HS-27A (cell line): ENCODE measurements at regions not wholly inside any gene's neighbourhood (a gene's known extent, or its start where the extent isn't known, plus 50 kb on each side); places are given as distances from the start of the nearest gene placed in this dataset.

Source experiments
- DNase-seq: peaks from one replicate; pipeline ENCODE4 v3.0.0-alpha.2; 2012; ENCODE audit warnings: low read depth, missing footprints

DNA sequence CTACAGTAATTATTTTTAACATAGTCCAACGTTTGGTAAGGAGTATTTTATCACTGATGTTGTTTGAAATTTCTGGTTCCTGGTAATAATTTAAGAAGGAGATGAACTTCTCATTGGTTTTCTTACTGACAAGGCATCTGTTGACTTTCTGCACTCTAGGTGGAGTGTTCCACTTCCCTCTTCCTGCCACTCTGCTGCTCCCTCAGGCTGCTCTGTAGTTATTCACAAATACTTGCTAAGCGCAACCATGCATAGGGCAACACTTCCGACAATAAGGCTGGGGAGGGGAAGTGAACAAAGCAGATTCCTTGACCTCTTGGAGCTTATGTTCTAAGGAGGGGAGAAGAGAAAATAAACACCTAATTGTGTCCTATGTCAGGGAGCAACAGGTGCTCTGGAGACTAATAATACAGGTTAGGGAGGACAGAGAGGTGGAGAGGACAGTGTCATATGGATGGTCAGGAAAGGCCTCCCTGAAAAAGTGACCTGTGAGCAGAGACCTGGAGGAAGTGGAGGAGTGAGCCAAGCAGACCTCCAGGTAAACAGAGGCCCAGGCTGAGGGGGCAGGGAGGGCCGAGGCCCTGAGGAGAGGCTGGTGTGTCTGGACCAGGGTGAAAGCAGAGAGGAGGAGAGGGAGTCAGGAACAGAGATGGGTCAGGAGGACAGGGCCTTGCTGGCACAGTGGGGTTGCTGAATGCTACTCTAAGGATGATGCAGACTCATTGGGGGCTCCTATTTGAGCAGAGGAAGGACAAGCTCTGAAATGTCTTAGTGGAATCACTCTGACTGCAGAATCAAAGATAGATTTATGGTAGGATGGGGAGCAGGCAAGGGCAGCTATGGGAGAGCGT lies 134.8 kb upstream of the SLC24A3 start:
- DNase-seq: no peak

GRCh38 chr20:19078448-19079373 lies 133.7 kb upstream of the SLC24A3 start:
- no peak for DNase-seq

DNA sequence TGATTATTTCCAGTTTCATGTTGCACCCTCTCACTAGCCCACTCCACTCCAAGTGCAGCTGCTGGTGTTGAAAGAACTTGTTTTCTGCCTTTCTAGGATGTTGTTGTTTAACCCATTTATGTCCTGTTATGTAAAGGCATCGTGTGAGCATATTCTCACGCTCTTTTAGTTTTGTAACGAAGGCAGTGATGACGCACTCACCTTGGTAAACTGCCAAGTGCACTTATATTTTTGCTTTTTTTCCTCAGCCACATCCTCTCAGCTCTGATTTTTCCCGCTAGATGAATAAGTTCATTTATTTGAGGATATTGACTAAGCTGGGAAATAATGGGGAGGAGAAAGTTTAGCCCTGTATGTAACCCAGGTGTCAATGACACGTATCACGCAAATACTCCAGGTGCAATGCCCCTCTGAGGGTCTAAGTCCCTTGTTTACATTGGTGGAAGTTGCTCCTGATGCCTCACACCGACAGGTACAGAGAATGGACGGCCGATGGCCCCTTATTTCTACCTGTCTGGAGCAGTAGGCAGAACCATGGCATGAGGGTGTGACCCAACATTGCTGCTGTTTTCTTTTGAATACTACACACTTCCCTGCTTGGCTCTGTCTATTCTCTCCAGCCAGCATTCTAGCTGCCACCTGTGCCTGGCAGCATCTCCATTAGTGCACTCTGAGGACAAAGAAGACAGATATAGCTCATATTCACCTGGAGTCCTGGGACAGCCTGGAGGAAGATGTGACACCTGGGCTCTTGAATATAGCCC lies 132.7 kb upstream of the SLC24A3 start:
- DNase-seq: peak; percentile 20

DNA sequence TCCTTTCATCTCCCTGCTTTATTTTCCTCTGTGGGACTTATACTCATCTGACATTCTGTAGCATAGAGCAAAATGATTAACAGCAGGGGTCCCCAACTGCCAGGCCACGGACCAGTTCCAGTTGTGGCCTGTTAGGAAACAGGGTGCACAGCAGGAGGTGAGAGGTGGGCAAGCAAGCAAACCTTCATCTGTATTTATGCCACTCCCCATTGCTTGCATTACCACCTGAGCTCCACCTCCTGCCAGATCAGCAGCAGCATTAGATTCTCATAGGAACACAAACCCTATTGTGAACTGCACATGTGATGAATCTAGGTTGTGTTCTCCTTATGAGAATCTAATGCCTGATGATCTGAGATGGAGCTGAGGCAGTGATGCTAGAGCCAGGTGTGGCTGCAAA lies 130.5 kb upstream of the SLC24A3 start:
- no peak for DNase-seq

DNA sequence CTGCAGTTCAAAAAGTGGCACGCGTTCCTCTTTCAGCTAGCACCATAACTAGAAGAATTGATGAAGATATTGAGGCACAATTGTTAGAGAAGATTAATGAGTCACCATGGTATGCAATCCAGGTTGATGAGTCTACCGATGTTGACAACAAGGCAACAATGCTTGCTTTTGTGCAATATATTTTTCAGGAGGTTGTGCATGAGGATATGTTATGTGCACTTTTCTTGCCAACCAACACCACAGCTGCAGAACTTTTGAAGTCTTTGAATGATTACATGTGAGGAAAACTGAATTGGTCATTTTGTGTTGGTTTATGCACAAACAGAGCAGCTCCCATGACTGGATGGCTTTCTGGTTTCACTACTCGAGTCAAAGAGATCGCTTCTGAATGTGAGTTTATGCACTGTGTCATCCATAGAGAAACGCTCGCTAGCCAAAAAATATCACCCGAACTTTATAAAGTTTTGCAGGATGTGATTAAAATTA lies 129.3 kb upstream of the SLC24A3 start:
- no peak for DNase-seq

- DNase-seq: no peak
Measured at GRCh38 chr20:19090332-19090731, 122.1 kb upstream of the SLC24A3 start.

- DNase-seq: no peak
Measured at GRCh38 chr20:19094959-19095541, 117.4 kb upstream of the SLC24A3 start.

GRCh38 chr20:19095762-19096161 lies 116.7 kb upstream of the SLC24A3 start:
- DNase-seq: no peak

DNA sequence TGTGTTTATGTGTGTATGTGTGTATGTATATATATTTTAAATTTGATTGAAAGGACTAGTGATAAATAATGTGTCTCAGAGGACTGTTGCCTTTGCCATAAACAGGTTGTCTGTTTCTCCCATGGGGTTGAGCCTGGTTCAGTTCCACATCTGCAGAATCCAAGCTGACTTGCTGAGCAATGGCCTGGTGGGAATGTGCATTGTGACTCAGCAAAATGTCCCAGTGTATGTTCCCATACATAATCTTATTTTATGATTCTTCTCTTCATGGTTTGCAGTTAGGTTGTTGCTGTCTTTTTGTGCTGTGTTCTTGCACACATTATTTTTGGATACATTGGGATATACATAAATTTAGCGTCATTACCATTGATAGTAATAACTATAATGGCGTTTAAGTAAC lies 115.6 kb upstream of the SLC24A3 start:
- no peak for DNase-seq

DNA sequence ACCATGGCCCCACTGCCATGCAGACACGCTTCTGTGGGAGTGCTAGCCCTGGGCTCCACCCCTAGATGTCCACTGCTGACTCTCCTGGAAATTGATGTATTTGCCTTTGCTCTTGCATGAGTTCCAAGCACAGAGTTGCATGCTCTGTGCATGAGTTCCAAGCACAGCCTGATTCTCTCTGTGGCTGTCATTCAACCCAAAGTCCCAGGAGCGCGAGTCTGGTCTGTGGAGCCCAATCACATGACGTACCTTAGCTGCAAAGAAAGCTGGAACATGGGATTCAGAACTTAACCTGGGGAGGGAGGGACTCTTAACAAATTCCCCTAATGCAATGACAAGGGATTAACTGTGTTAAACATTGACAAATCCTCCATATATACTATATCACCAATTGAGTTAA lies 114.3 kb upstream of the SLC24A3 start:
- DNase-seq: no peak

DNA sequence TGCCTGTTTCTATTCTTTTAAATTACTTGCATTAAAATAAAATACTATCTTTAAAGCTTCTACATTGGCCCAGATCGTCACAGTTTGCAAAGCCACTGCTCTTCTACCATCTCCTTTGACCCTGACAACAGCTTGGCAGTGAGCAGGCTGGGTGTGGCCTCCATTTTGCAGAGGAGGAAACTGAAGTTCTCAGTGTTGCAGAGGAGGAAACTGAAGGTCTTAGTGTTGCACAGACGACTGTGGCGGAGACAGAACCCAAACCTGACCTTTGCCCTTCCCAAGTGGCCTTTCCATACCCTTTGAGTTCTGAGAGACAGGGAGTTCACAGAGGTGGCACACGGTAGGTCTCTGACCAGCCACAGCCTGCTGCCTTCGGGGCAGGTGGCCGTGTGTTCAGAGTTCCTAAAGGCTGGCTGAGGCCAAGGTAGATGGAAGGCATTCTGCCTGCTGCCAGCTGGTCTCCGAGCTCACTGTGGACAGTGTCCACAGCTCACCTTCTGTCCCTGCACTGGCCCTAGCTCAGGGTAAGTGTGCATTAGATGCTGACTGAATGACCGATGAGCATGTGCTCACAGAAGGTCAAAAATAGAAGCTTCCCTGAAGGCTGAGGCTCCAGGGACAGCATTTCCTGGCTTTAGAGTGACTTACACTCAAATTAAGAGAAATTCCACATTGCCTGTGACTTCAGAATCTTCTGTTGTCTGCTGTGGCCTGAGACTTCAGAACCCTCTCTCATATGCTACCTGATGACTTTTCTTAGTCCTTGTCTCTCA lies 113.5 kb upstream of the SLC24A3 start:
- no peak for DNase-seq

DNA sequence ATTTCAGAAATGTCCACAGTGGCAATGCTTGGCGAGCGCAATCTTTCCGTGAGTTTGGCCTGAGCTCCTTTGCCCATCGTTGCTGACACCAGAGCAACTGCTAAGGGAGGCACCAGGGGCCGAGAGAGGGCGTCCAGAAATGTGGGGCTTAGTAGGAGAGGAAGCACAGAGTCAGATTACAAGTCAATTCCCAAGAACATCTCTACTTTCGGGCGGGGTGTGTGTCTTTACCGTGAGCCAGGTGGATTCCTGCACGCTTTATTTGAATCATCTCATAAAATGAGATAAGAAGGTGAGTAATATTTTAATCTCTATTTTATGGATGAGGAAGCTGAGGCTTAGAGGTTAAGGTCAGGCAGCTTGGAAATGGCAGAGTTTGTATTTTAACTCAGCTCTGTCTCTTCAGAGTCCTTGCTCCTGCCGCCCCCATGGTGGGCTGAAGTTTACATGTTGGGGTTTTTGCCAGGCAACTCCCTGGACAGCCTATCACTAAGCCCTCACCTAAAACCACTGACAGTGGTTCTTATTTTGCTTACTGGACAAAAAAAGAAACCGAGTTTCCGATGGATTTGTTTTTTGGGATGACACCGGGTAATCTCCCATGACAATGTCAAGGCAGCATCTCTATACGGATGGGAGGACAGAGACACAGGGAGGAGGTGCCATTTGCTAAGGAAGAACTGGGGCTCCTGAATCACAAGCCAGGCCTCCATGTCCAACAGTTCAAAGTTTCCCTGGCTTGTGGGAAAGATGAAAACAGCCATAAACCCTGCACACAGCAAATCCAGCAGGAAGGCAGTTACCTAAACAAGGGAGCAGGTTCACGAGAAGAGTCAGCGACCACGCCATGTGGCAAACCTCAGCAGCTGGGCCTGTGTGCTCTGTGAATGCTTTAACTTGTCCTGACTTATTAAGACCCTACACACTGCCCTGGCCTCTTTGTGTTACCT lies 112.6 kb upstream of the SLC24A3 start:
- no peak for DNase-seq

GRCh38 chr20:19100975-19101374 lies 111.5 kb upstream of the SLC24A3 start:
- DNase-seq: no peak

- no peak for DNase-seq
Measured at GRCh38 chr20:19104186-19104585, 108.3 kb upstream of the SLC24A3 start.

DNA sequence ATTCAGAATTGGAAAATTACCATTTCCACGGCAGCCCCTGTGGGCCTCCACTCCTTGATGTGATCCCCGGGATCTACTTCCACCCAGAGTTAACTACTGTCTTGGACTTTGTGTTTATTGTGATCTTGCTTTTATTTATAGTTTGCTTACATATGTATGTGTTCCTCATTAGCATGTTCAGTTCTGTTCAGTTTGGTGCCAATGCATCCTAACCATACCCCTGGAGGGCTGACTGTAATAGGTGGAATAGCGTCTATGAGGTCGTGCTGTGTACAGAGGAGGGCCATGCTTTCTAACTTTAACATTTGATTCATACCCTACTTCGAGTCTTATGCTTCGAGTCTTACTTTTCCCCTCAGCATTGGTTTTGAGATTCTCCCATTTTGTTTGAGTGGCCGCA lies 104.3 kb upstream of the SLC24A3 start:
- no peak for DNase-seq

- DNase-seq: no peak
Measured at GRCh38 chr20:19110285-19110684, 102.2 kb upstream of the SLC24A3 start.

GRCh38 chr20:19110881-19111460 lies 101.5 kb upstream of the SLC24A3 start:
- no peak for DNase-seq

DNA sequence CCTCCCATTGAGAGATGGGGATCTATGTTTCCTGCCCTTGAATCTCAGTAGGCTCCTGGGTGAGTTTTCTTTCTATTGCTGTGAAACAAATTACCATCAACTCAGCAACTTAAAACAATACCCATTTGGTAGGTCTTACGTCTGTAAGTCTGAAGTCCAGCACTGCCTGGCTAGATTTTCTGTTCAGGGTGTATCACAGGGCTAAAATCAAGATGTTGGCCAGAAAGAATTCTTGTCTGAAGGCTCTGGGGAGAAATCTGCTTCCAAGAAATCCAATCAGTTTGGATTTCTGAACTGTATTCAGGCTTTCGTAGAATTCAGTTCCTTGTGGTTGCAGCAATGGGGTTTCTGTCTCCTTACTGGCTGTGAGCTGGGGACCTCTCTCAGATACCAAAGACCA lies 99.6 kb upstream of the SLC24A3 start:
- no peak for DNase-seq

DNA sequence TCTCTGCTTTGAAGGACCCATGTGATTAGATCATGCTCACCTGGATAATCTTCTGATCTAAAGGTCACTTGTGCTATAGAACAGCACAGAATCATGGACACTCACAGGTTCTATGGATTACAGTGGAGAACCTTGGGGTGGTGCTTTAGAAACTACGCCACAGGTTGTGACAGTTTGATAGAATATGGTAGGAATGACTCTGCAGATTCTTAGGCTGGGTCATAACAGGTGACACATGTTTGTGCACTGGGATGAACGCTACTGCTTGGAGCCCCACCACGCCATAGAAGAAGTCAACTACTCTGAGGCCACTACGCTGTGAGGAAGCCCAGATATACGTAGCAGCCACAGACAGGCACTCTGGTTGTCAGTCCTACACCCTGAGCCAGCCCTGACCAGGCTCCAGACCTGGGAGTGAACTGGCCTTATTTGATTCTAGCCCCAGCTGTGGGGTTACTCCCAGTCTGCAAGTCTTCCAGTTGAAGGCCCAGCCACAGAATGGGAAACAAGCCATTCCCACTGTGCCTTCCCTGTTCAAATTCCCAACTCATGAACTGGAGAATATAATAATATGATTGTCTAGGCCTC lies 99.0 kb upstream of the SLC24A3 start:
- no peak for DNase-seq
